Osteocyte (in vitro differentiated cells): ENCODE measurements at regions not wholly inside any gene's neighbourhood (a gene's known extent, or its start where the extent isn't known, plus 50 kb on each side); places are given as distances from the start of the nearest gene placed in this dataset.
"Not testable (repeated sequence)": the region's sequence is repeated elsewhere in the genome, so short reads cannot be mapped to it uniquely, and the experiment has no call there.

ENCODE experiments used
- DNase-seq: peaks from one replicate; pipeline ENCODE4 v3.0.0; 2021; ENCODE audit warnings: mixed read lengths; ENCODE audit not compliant: unreplicated experiment; ENCODE audit errors: extremely low spot score
- H3K27ac Mint-ChIP-seq: one replicate; pipeline ENCODE4 v1.8.0; 2021; ENCODE audit warnings: mild to moderate bottlenecking, mixed read lengths; ENCODE audit not compliant: unreplicated experiment
- H3K27me3 Mint-ChIP-seq: one replicate; pipeline ENCODE4 v1.8.0; 2021; ENCODE audit warnings: mixed read lengths; ENCODE audit not compliant: unreplicated experiment
- H3K36me3 Mint-ChIP-seq: one replicate; pipeline ENCODE4 v1.8.0; 2021; ENCODE audit warnings: mixed read lengths; ENCODE audit not compliant: unreplicated experiment
- H3K4me1 Mint-ChIP-seq: one replicate; pipeline ENCODE4 v1.8.0; 2021; ENCODE audit warnings: mixed read lengths; ENCODE audit not compliant: unreplicated experiment
- H3K4me3 Mint-ChIP-seq: one replicate; pipeline ENCODE4 v1.8.0; 2021; ENCODE audit warnings: mild to moderate bottlenecking, moderate library complexity, mixed read lengths; ENCODE audit not compliant: unreplicated experiment
- H3K9me3 Mint-ChIP-seq: one replicate; pipeline ENCODE4 v1.8.0; 2021; ENCODE audit warnings: mixed read lengths; ENCODE audit not compliant: unreplicated experiment
- CTCF ChIP-seq: fragments of 200-600 bp; sonication (generic); IDR thresholded peaks from 2 replicates; pipeline ENCODE4 v1.5.0; 2021; ENCODE audit warnings: antibody characterized with exemption, mild to moderate bottlenecking, moderate library complexity

- H3K27me3 Mint-ChIP-seq = no peaks in the 10 kb centered on the region
- no peak overlapping the region for H3K4me3 Mint-ChIP-seq
- DNase-seq = no peak
- H3K27ac Mint-ChIP-seq = no peak overlapping the region
- H3K36me3 Mint-ChIP-seq = no peaks in the 10 kb centered on the region
- no peak for TF ChIP-seq CTCF
- peaks cover 24% of the 10 kb centered on the region for H3K4me1 Mint-ChIP-seq
- H3K9me3 Mint-ChIP-seq = no peaks in the 10 kb centered on the region
These were observed 1001.0 kb upstream of the WWC1 start for GRCh38 chr5:167290478-167290877.

GRCh38 chr5:167294882-167295680 is 996.4 kb upstream of the WWC1 start:
- H3K27ac Mint-ChIP-seq = peak overlapping the region; percentile 85
- H3K36me3 Mint-ChIP-seq = no peaks in the 10 kb centered on the region
- no peak for TF ChIP-seq CTCF
- H3K4me3 Mint-ChIP-seq = no peak overlapping the region
- DNase-seq = no peak
- peaks cover 43% of the 10 kb centered on the region for H3K4me1 Mint-ChIP-seq
- no peaks in the 10 kb centered on the region for H3K9me3 Mint-ChIP-seq
- H3K27me3 Mint-ChIP-seq = no peaks in the 10 kb centered on the region

GRCh38 chr5:167295681-167296005 is 995.8 kb upstream of the WWC1 start:
- H3K4me3 Mint-ChIP-seq = no peak overlapping the region
- DNase-seq = no peak

GRCh38 chr5:167296066-167296465 is 995.4 kb upstream of the WWC1 start:
- Mint-ChIP-seq H3K27me3 (no peaks in the 10 kb centered on the region), H3K9me3 (no peaks in the 10 kb centered on the region), H3K4me3 (no peak overlapping the region), H3K36me3 (no peaks in the 10 kb centered on the region), H3K27ac (peak overlapping the region; percentile 85), H3K4me1 (peaks cover 43% of the 10 kb centered on the region)
- DNase-seq = no peak
- no peak for TF ChIP-seq CTCF

More at GRCh38 chr5:167295681-167296005, 995.8 kb upstream of the WWC1 start:
- TF ChIP-seq CTCF = no peak
- Mint-ChIP-seq H3K27ac (peak overlapping the region; percentile 85), H3K4me1 (peaks cover 43% of the 10 kb centered on the region), H3K27me3 (no peaks in the 10 kb centered on the region), H3K9me3 (no peaks in the 10 kb centered on the region), H3K36me3 (no peaks in the 10 kb centered on the region)

- Mint-ChIP-seq H3K4me1 (peaks cover 43% of the 10 kb centered on the region), H3K36me3 (no peaks in the 10 kb centered on the region), H3K4me3 (no peak overlapping the region), H3K27me3 (no peaks in the 10 kb centered on the region), H3K9me3 (no peaks in the 10 kb centered on the region), H3K27ac (no peak overlapping the region)
- TF ChIP-seq CTCF = no peak
- no peak for DNase-seq
These were observed 994.8 kb upstream of the WWC1 start for GRCh38 chr5:167296661-167297060.

- H3K27me3 Mint-ChIP-seq = peaks cover 16% of the 10 kb centered on the region
- not testable (repeated sequence) for H3K36me3 Mint-ChIP-seq, H3K4me3 Mint-ChIP-seq, H3K27ac Mint-ChIP-seq, H3K9me3 Mint-ChIP-seq, DNase-seq
- H3K4me1 Mint-ChIP-seq = peaks cover 25% of the 10 kb centered on the region
These were observed 991.6 kb upstream of the WWC1 start for GRCh38 chr5:167299861-167300260.
